ENCODE measurements at regions not wholly inside any gene's neighbourhood (a gene's known extent, or its start where the extent isn't known, plus 50 kb on each side); places are given as distances from the start of the nearest gene placed in this dataset.

DNA sequence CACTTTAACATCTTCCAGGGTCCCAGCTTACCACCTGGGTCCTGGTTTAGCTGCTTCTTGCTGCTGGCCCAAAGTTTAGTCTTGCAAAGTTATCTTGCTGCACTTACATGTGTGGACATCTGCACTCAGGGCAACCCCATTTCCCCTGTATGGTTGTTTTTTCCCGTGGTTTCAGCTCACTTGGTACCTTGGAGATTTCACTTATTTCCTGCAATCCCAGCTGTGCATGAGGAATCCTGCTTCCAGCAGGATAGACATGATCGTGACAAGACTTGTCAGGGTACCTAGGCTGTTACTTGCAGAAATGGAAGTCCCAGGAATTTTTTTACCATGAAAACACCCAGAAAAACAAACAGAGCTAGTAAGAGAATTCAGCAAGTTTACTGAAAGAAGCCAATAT lies 95.9 kb upstream of the LEP start:
- TF ChIP-seq, protein P1, sequence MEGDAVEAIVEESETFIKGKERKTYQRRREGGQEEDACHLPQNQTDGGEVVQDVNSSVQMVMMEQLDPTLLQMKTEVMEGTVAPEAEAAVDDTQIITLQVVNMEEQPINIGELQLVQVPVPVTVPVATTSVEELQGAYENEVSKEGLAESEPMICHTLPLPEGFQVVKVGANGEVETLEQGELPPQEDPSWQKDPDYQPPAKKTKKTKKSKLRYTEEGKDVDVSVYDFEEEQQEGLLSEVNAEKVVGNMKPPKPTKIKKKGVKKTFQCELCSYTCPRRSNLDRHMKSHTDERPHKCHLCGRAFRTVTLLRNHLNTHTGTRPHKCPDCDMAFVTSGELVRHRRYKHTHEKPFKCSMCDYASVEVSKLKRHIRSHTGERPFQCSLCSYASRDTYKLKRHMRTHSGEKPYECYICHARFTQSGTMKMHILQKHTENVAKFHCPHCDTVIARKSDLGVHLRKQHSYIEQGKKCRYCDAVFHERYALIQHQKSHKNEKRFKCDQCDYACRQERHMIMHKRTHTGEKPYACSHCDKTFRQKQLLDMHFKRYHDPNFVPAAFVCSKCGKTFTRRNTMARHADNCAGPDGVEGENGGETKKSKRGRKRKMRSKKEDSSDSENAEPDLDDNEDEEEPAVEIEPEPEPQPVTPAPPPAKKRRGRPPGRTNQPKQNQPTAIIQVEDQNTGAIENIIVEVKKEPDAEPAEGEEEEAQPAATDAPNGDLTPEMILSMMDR (IDR thresholded peaks at IDR 0.05; ENCODE audit: insufficient read depth, low read length, missing control alignments) = no peak
- DNase-seq (ENCODE audit: low read depth, low spot score) = no peak
- ChIA-PET CTCF (interaction anchor here (1.2 to 2.6 kb wide), 2 partner anchors 10 to 65 kb away, joined by 3 to 21 read pairs; no protein-coding TSS in a partner anchor), POLR2A (interaction anchor here (0.6 kb wide), 1 partner anchor 56 kb away, joined by 3 read pairs; no protein-coding TSS in a partner anchor)
- H3K4me3 ChIP-seq (ENCODE audit: low read depth, low read length) = no peak overlapping the region

GRCh38 chr7:128146052-128146451 lies 95.0 kb upstream of the LEP start:
- TF ChIP-seq, protein P1 (IDR thresholded peaks at IDR 0.05; ENCODE audit: insufficient read depth, low read length, missing control alignments) = no peak
- H3K4me3 ChIP-seq (ENCODE audit: low read depth, low read length) = no peak overlapping the region
- ChIA-PET CTCF (interaction anchor here (1.2 to 2.6 kb wide), 4 partner anchors 10 to 64 kb away, joined by 3 to 21 read pairs (median 6); no protein-coding TSS in a partner anchor), POLR2A (no interaction called here)
- DNase-seq (ENCODE audit: low read depth, low spot score) = no peak

DNA sequence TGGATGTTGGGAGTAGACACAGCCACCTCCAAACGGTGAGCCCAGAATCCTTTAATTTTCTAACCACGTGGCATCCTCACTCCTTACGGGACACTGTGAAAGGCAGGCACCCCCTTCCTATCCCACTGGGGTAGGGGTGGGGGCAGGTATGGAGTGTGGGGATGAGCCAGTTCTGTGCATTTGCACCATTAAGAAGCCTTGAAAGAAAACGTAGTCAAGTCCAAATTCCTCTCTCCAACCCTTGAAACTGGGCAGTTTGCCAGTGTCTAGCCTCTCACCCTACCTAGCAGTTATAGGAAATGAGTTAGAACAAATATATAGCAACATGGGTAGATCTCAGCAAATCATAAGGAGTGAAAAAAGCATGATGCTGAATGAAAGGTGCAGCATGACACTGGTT lies 92.4 kb upstream of the LEP start:
- TF ChIP-seq, protein P1 (IDR thresholded peaks at IDR 0.05; ENCODE audit: insufficient read depth, low read length, missing control alignments) = no peak
- DNase-seq (ENCODE audit: low read depth, low spot score) = no peak
- H3K4me3 ChIP-seq (ENCODE audit: low read depth, low read length) = no peak overlapping the region
- ChIA-PET POLR2A (no interaction called here), CTCF (no interaction called here)

DNA sequence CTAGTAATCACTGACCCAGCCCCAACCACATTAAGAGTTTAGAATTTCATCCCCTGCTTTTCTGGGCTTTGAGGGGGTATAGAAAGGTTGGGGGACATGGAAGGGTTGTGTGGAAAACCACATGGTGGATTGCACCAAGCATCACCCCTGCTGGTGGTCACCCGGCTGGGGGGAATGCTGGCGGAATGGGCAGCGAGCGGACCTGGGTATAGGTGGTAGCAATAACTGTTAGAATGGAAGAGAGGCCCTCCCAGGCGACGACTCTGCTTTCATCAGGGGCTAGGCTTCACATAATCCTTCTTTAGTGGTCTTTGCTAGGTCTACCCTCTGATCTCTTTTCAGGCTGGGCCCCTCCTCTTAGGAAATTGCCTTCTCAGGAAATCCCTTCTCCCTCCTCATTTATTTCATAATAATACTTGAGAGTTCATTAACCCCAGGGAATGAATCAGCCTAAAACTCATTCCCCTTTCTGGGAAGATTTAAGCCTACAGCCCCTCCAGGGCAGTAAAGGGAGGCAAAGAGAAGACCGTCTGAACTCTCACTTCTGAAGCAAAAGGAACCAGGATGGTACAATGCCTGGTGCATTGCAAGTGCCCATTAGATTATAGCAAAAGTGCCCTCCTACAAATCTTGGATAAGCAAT lies 90.7 kb upstream of the LEP start:
- POLR2A ChIA-PET = no interaction called here
- TF ChIP-seq, protein P1 (IDR thresholded peaks at IDR 0.05; ENCODE audit: insufficient read depth, low read length, missing control alignments) = no peak
- H3K4me3 ChIP-seq (ENCODE audit: low read depth, low read length) = no peak overlapping the region
- no peak for DNase-seq (ENCODE audit: low read depth, low spot score)
- CTCF ChIA-PET = no interaction called here

DNA sequence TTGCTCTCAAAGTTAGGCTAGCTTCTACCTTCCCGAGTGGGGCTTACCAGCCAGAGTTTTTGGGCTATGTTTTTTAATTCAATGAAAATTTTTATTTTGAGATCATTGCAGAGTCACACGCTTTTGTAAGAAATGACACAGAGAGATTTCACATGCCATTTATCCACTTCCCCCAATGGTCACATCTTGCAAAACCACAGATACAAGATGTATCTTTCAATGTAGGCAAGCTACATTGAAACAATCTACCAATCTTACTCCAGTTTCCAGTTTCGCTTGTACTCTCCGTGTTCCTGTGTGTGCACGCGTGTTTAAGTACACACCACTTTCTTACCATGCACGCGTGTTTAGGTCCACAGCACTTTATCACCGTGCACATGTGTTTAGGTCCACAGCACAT lies 89.4 kb upstream of the LEP start:
- H3K4me3 ChIP-seq (ENCODE audit: low read depth, low read length) = no peak overlapping the region
- DNase-seq (ENCODE audit: low read depth, low spot score) = no peak
- TF ChIP-seq, protein P1 (IDR thresholded peaks at IDR 0.05; ENCODE audit: insufficient read depth, low read length, missing control alignments) = no peak
- ChIA-PET POLR2A (no interaction called here), CTCF (interaction anchor here (1.4 to 2.1 kb wide), 2 partner anchors 16 to 58 kb away, joined by 3 to 8 read pairs; no protein-coding TSS in a partner anchor)

GRCh38 chr7:128152721-128153120 lies 88.4 kb upstream of the LEP start:
- ChIA-PET POLR2A (no interaction called here), CTCF (interaction anchor here (2.1 kb wide), 1 partner anchor 17 kb away, joined by 8 read pairs; no protein-coding TSS in a partner anchor)
- TF ChIP-seq, protein P1 (IDR thresholded peaks at IDR 0.05; ENCODE audit: insufficient read depth, low read length, missing control alignments) = no peak
- H3K4me3 ChIP-seq (ENCODE audit: low read depth, low read length) = no peak overlapping the region
- no peak for DNase-seq (ENCODE audit: low read depth, low spot score)
